Activated T-helper 1 cell treated with anti-CD3 and anti-CD28 coated beads, Interleukin-12 subunit alpha, Interleukin-12 subunit beta, Interleukin-2, Interleukin-4 antibody, amounts not matched to agents 30 ng/mL and 10 ng/mL and 1 ng/mL, durations not matched to agents 14 hours and 24 hours and 36 hours (primary cell): ENCODE measurements at regions not wholly inside any gene's neighbourhood (a gene's known extent, or its start where the extent isn't known, plus 50 kb on each side); places are given as distances from the start of the nearest gene placed in this dataset.

Source experiments
- DNase-seq: peaks from one replicate; pipeline ENCODE4 v3.0.0; 2021; ENCODE audit warnings: low spot score
- H3K27ac Mint-ChIP-seq: one replicate; pipeline ENCODE4 v1.8.0; 2021; ENCODE audit warnings: mild to moderate bottlenecking, mixed read lengths
- H3K27me3 Mint-ChIP-seq: one replicate; pipeline ENCODE4 v1.8.0; 2022; ENCODE audit warnings: mild to moderate bottlenecking, moderate library complexity, mixed read lengths; ENCODE audit not compliant: insufficient read depth
- H3K36me3 Mint-ChIP-seq: one replicate; pipeline ENCODE4 v1.8.0; 2021; ENCODE audit warnings: low read depth, mixed read lengths
- H3K4me1 Mint-ChIP-seq: one replicate; pipeline ENCODE4 v1.8.0; 2021; ENCODE audit warnings: low read depth, mixed read lengths
- H3K4me3 Mint-ChIP-seq: one replicate; pipeline ENCODE4 v1.8.0; 2021; ENCODE audit warnings: mild to moderate bottlenecking, moderate library complexity, mixed read lengths
- H3K9me3 Mint-ChIP-seq: one replicate; pipeline ENCODE4 v1.8.0; 2021; ENCODE audit warnings: mixed read lengths
- intact Hi-C: fragments of 100-400 bp; cut with micrococcal nuclease; formaldehyde crosslinking; loops from one replicate; pipeline ENCODE4 v1.15.1; 2024

GRCh38 chr3:159586571-159587202, 401.9 kb upstream of the IL12A start:
- Mint-ChIP-seq H3K4me3 (no peak overlapping the region), H3K4me1 (no peaks in the 10 kb centered on the region), H3K36me3 (no peaks in the 10 kb centered on the region), H3K9me3 (no peaks in the 10 kb centered on the region), H3K27ac (no peak overlapping the region), H3K27me3 (peaks cover 2% of the 10 kb centered on the region)
- no peak for DNase-seq
- intact Hi-C loops = no loop called here

GRCh38 chr3:159593927-159594605, 394.6 kb upstream of the IL12A start:
- intact Hi-C loops = no loop called here
- Mint-ChIP-seq H3K27me3 (no peaks in the 10 kb centered on the region), H3K9me3 (peaks cover 5% of the 10 kb centered on the region), H3K4me1 (no peaks in the 10 kb centered on the region), H3K4me3 (no peak overlapping the region), H3K27ac (no peak overlapping the region), H3K36me3 (no peaks in the 10 kb centered on the region)
- no peak for DNase-seq

GRCh38 chr3:159600291-159600690, 388.3 kb upstream of the IL12A start:
- peaks cover 9% of the 10 kb centered on the region for H3K9me3 Mint-ChIP-seq
- H3K27me3 Mint-ChIP-seq = no peaks in the 10 kb centered on the region
- no peak overlapping the region for H3K4me3 Mint-ChIP-seq
- DNase-seq = no peak
- H3K27ac Mint-ChIP-seq = no peak overlapping the region
- no peaks in the 10 kb centered on the region for H3K36me3 Mint-ChIP-seq
- no peaks in the 10 kb centered on the region for H3K4me1 Mint-ChIP-seq
- intact Hi-C loops = no loop called here

GRCh38 chr3:159604151-159604581, 384.5 kb upstream of the IL12A start:
- Mint-ChIP-seq H3K36me3 (no peaks in the 10 kb centered on the region), H3K4me3 (no peak overlapping the region), H3K27me3 (peaks cover 3% of the 10 kb centered on the region), H3K9me3 (peaks cover 9% of the 10 kb centered on the region), H3K4me1 (no peaks in the 10 kb centered on the region), H3K27ac (no peak overlapping the region)
- no peak for DNase-seq
- intact Hi-C loops = no loop called here

- Mint-ChIP-seq H3K4me1 (no peaks in the 10 kb centered on the region), H3K9me3 (peaks cover 2% of the 10 kb centered on the region), H3K27ac (no peak overlapping the region), H3K27me3 (peaks cover 3% of the 10 kb centered on the region), H3K4me3 (no peak overlapping the region), H3K36me3 (no peaks in the 10 kb centered on the region)
- DNase-seq = no peak
- intact Hi-C loops = no loop called here
These were observed 383.5 kb upstream of the IL12A start for GRCh38 chr3:159605101-159605500.

- no peak overlapping the region for H3K4me3 Mint-ChIP-seq
- no peaks in the 10 kb centered on the region for H3K36me3 Mint-ChIP-seq
- H3K4me1 Mint-ChIP-seq = no peaks in the 10 kb centered on the region
- H3K27ac Mint-ChIP-seq = no peak overlapping the region
- intact Hi-C loops = no loop called here
- DNase-seq = no peak
- peaks cover 3% of the 10 kb centered on the region for H3K27me3 Mint-ChIP-seq
- no peaks in the 10 kb centered on the region for H3K9me3 Mint-ChIP-seq
These were observed 382.9 kb upstream of the IL12A start for GRCh38 chr3:159605776-159606175.

- Mint-ChIP-seq H3K36me3 (no peaks in the 10 kb centered on the region), H3K27me3 (peaks cover 6% of the 10 kb centered on the region), H3K27ac (no peak overlapping the region), H3K9me3 (no peaks in the 10 kb centered on the region), H3K4me1 (no peaks in the 10 kb centered on the region), H3K4me3 (no peak overlapping the region)
- intact Hi-C loops = no loop called here
- DNase-seq = no peak
These were observed 380.8 kb upstream of the IL12A start for GRCh38 chr3:159607856-159608255.

GRCh38 chr3:159608311-159608710, 380.3 kb upstream of the IL12A start:
- H3K4me3 Mint-ChIP-seq = no peak overlapping the region
- H3K4me1 Mint-ChIP-seq = no peaks in the 10 kb centered on the region
- peaks cover 6% of the 10 kb centered on the region for H3K27me3 Mint-ChIP-seq
- no peaks in the 10 kb centered on the region for H3K36me3 Mint-ChIP-seq
- no peak for DNase-seq
- intact Hi-C loops = no loop called here
- no peak overlapping the region for H3K27ac Mint-ChIP-seq
- no peaks in the 10 kb centered on the region for H3K9me3 Mint-ChIP-seq

- peaks cover 6% of the 10 kb centered on the region for H3K27me3 Mint-ChIP-seq
- no peaks in the 10 kb centered on the region for H3K4me1 Mint-ChIP-seq
- H3K27ac Mint-ChIP-seq = no peak overlapping the region
These were observed 379.0 kb upstream of the IL12A start for GRCh38 chr3:159609625-159610024.

GRCh38 chr3:159616234-159616825, 372.3 kb upstream of the IL12A start:
- Mint-ChIP-seq H3K4me3 (no peak overlapping the region), H3K4me1 (no peaks in the 10 kb centered on the region), H3K27me3 (peaks cover 3% of the 10 kb centered on the region), H3K27ac (no peak overlapping the region), H3K36me3 (no peaks in the 10 kb centered on the region), H3K9me3 (no peaks in the 10 kb centered on the region)
- intact Hi-C loops = no loop called here
- no peak for DNase-seq

More at GRCh38 chr3:159609625-159610024, 379.0 kb upstream of the IL12A start:
- intact Hi-C loops = no loop called here
- Mint-ChIP-seq H3K4me3 (no peak overlapping the region), H3K9me3 (no peaks in the 10 kb centered on the region), H3K36me3 (no peaks in the 10 kb centered on the region)
- DNase-seq = no peak

GRCh38 chr3:159619341-159619885, 369.2 kb upstream of the IL12A start:
- H3K27me3 Mint-ChIP-seq = peaks cover 4% of the 10 kb centered on the region
- no peak overlapping the region for H3K4me3 Mint-ChIP-seq
- intact Hi-C loops = no loop called here
- no peaks in the 10 kb centered on the region for H3K4me1 Mint-ChIP-seq
- no peak overlapping the region for H3K27ac Mint-ChIP-seq
- no peaks in the 10 kb centered on the region for H3K36me3 Mint-ChIP-seq
- DNase-seq = no peak
- H3K9me3 Mint-ChIP-seq = no peaks in the 10 kb centered on the region

- no peaks in the 10 kb centered on the region for H3K9me3 Mint-ChIP-seq
- H3K27me3 Mint-ChIP-seq = peaks cover 4% of the 10 kb centered on the region
These were observed 368.4 kb upstream of the IL12A start for GRCh38 chr3:159620281-159620680.

GRCh38 chr3:159620873-159621272, 367.8 kb upstream of the IL12A start:
- H3K27ac Mint-ChIP-seq = no peak overlapping the region
- H3K27me3 Mint-ChIP-seq = peaks cover 4% of the 10 kb centered on the region
- intact Hi-C loops = no loop called here

More at GRCh38 chr3:159620281-159620680, 368.4 kb upstream of the IL12A start:
- H3K4me3 Mint-ChIP-seq = no peak overlapping the region
- no peaks in the 10 kb centered on the region for H3K36me3 Mint-ChIP-seq
- no peak overlapping the region for H3K27ac Mint-ChIP-seq
- intact Hi-C loops = no loop called here
- no peaks in the 10 kb centered on the region for H3K4me1 Mint-ChIP-seq
- DNase-seq = no peak

More at GRCh38 chr3:159620873-159621272, 367.8 kb upstream of the IL12A start:
- Mint-ChIP-seq H3K36me3 (no peaks in the 10 kb centered on the region), H3K4me3 (no peak overlapping the region), H3K4me1 (no peaks in the 10 kb centered on the region), H3K9me3 (no peaks in the 10 kb centered on the region)
- no peak for DNase-seq
